ENCODE measurements at regions not wholly inside any gene's neighbourhood (a gene's known extent, or its start where the extent isn't known, plus 50 kb on each side); places are given as distances from the start of the nearest gene placed in this dataset.
"Not testable (repeated sequence)": the region's sequence is repeated elsewhere in the genome, so short reads cannot be mapped to it uniquely, and the experiment has no call there.

GRCh38 chr11:116691771-116692177, 81.0 kb downstream of the BUD13 start:
- Histone ChIP-seq H3K27ac (ENCODE audit: low read length) (no peak overlapping the region), H3K4me1 (ENCODE audit: control insufficient read depth, insufficient read depth, low read length) (no peaks in the 10 kb centered on the region), H3K36me3 (ENCODE audit: control insufficient read depth in 2 of 2, insufficient read depth in 2 of 2, low read length in 2 of 2) (no peaks in the 10 kb centered on the region), H3K4me3 (ENCODE audit: low read length in 2 of 2) (no peak overlapping the region), H3K27me3 (ENCODE audit: control insufficient read depth in 1 of 2, insufficient read depth in 2 of 2, low read length in 2 of 2) (peaks cover 4 to 11% of the 10 kb centered on the region in 2 donors), H3K9ac (ENCODE audit: low read length in 2 of 2) (no peak overlapping the region), H3K9me3 (ENCODE audit: control insufficient read depth in 2 of 2, low read length in 2 of 2) (no peaks in the 10 kb centered on the region)

- Histone ChIP-seq H3K27ac (ENCODE audit: low read length) (no peak overlapping the region), H3K9ac (ENCODE audit: low read length in 2 of 2) (no peak overlapping the region), H3K4me1 (ENCODE audit: control insufficient read depth, insufficient read depth, low read length) (no peaks in the 10 kb centered on the region), H3K36me3 (ENCODE audit: control insufficient read depth in 2 of 2, insufficient read depth in 2 of 2, low read length in 2 of 2) (no peaks in the 10 kb centered on the region), H3K4me3 (ENCODE audit: low read length in 2 of 2) (no peak overlapping the region), H3K9me3 (ENCODE audit: control insufficient read depth in 2 of 2, low read length in 2 of 2) (no peaks in the 10 kb centered on the region), H3K27me3 (ENCODE audit: control insufficient read depth in 1 of 2, insufficient read depth in 2 of 2, low read length in 2 of 2) (peaks cover 4 to 9% of the 10 kb centered on the region in 2 donors)
Measured at GRCh38 chr11:116690611-116691010, 82.2 kb downstream of the BUD13 start.

GRCh38 chr11:116689413-116690127, 83.2 kb downstream of the BUD13 start:
- H3K4me3 ChIP-seq (ENCODE audit: low read length in 2 of 2): no peak overlapping the region
- H3K36me3 ChIP-seq (ENCODE audit: control insufficient read depth in 2 of 2, insufficient read depth in 2 of 2, low read length in 2 of 2): no peaks in the 10 kb centered on the region
- H3K9ac ChIP-seq (ENCODE audit: low read length in 2 of 2): no peak overlapping the region
- H3K4me1 ChIP-seq (ENCODE audit: control insufficient read depth, insufficient read depth, low read length): no peaks in the 10 kb centered on the region
- no peak overlapping the region for H3K27ac ChIP-seq (ENCODE audit: low read length)
- H3K9me3 ChIP-seq (ENCODE audit: control insufficient read depth in 2 of 2, low read length in 2 of 2): no peaks in the 10 kb centered on the region
- peaks cover 4 to 7% of the 10 kb centered on the region in 2 donors for H3K27me3 ChIP-seq (ENCODE audit: control insufficient read depth in 1 of 2, insufficient read depth in 2 of 2, low read length in 2 of 2)

GRCh38 chr11:116688202-116688540, 84.6 kb downstream of the BUD13 start:
- no peak overlapping the region for H3K9ac ChIP-seq (ENCODE audit: low read length in 2 of 2)
- H3K4me3 ChIP-seq (ENCODE audit: low read length in 2 of 2): no peak overlapping the region
- no peak overlapping the region for H3K27ac ChIP-seq (ENCODE audit: low read length)
- H3K36me3 ChIP-seq (ENCODE audit: control insufficient read depth in 2 of 2, insufficient read depth in 2 of 2, low read length in 2 of 2): no peaks in the 10 kb centered on the region
- no peaks in the 10 kb centered on the region for H3K9me3 ChIP-seq (ENCODE audit: control insufficient read depth in 2 of 2, low read length in 2 of 2)
- H3K27me3 ChIP-seq (ENCODE audit: control insufficient read depth in 1 of 2, insufficient read depth in 2 of 2, low read length in 2 of 2): peaks cover 4 to 7% of the 10 kb centered on the region in 2 donors
- H3K4me1 ChIP-seq (ENCODE audit: control insufficient read depth, insufficient read depth, low read length): no peaks in the 10 kb centered on the region

- Histone ChIP-seq H3K27ac (ENCODE audit: low read length) (no peak overlapping the region), H3K9ac (ENCODE audit: low read length in 2 of 2) (no peak overlapping the region), H3K36me3 (ENCODE audit: control insufficient read depth in 2 of 2, insufficient read depth in 2 of 2, low read length in 2 of 2) (no peaks in the 10 kb centered on the region), H3K4me3 (ENCODE audit: low read length in 2 of 2) (no peak overlapping the region), H3K27me3 (ENCODE audit: control insufficient read depth in 1 of 2, insufficient read depth in 2 of 2, low read length in 2 of 2) (peaks cover 4 to 7% of the 10 kb centered on the region in 2 donors), H3K9me3 (ENCODE audit: control insufficient read depth in 2 of 2, low read length in 2 of 2) (no peaks in the 10 kb centered on the region), H3K4me1 (ENCODE audit: control insufficient read depth, insufficient read depth, low read length) (no peaks in the 10 kb centered on the region)
Measured at GRCh38 chr11:116687458-116688201, 85.2 kb downstream of the BUD13 start.

- Histone ChIP-seq H3K4me3 (ENCODE audit: low read length in 2 of 2) (no peak overlapping the region), H3K4me1 (ENCODE audit: control insufficient read depth, insufficient read depth, low read length) (no peaks in the 10 kb centered on the region), H3K36me3 (ENCODE audit: control insufficient read depth in 2 of 2, insufficient read depth in 2 of 2, low read length in 2 of 2) (no peaks in the 10 kb centered on the region), H3K9ac (ENCODE audit: low read length in 2 of 2) (no peak overlapping the region), H3K27me3 (ENCODE audit: control insufficient read depth in 1 of 2, insufficient read depth in 2 of 2, low read length in 2 of 2) (peaks cover 0 to 7% of the 10 kb centered on the region in 2 donors), H3K27ac (ENCODE audit: low read length) (no peak overlapping the region), H3K9me3 (ENCODE audit: control insufficient read depth in 2 of 2, low read length in 2 of 2) (no peaks in the 10 kb centered on the region)
Measured at GRCh38 chr11:116686866-116687265, 85.9 kb downstream of the BUD13 start.

- Histone ChIP-seq H3K4me3 (ENCODE audit: low read length in 2 of 2) (no peak overlapping the region), H3K9ac (ENCODE audit: low read length in 2 of 2) (no peak overlapping the region), H3K27me3 (ENCODE audit: control insufficient read depth in 1 of 2, insufficient read depth in 2 of 2, low read length in 2 of 2) (peaks cover 0 to 7% of the 10 kb centered on the region in 2 donors), H3K36me3 (ENCODE audit: control insufficient read depth in 2 of 2, insufficient read depth in 2 of 2, low read length in 2 of 2) (no peaks in the 10 kb centered on the region), H3K4me1 (ENCODE audit: control insufficient read depth, insufficient read depth, low read length) (no peaks in the 10 kb centered on the region), H3K27ac (ENCODE audit: low read length) (no peak overlapping the region), H3K9me3 (ENCODE audit: control insufficient read depth in 2 of 2, low read length in 2 of 2) (no peaks in the 10 kb centered on the region)
Measured at GRCh38 chr11:116683982-116684381, 88.8 kb downstream of the BUD13 start.

GRCh38 chr11:116680349-116681125, 92.2 kb downstream of the BUD13 start:
- H3K36me3 ChIP-seq (ENCODE audit: control insufficient read depth in 2 of 2, insufficient read depth in 2 of 2, low read length in 2 of 2): no peaks in the 10 kb centered on the region
- H3K4me3 ChIP-seq (ENCODE audit: low read length in 2 of 2): no peak overlapping the region
- H3K27me3 ChIP-seq (ENCODE audit: control insufficient read depth in 1 of 2, insufficient read depth in 2 of 2, low read length in 2 of 2): no peaks in the 10 kb centered on the region
- H3K9ac ChIP-seq (ENCODE audit: low read length in 2 of 2): no peak overlapping the region
- peaks cover 0 to under 1% of the 10 kb centered on the region in 2 donors for H3K9me3 ChIP-seq (ENCODE audit: control insufficient read depth in 2 of 2, low read length in 2 of 2)
- H3K4me1 ChIP-seq (ENCODE audit: control insufficient read depth, insufficient read depth, low read length): no peaks in the 10 kb centered on the region
- no peak overlapping the region for H3K27ac ChIP-seq (ENCODE audit: low read length)

GRCh38 chr11:116678887-116679286, 93.9 kb downstream of the BUD13 start:
- no peaks in the 10 kb centered on the region for H3K4me1 ChIP-seq (ENCODE audit: control insufficient read depth, insufficient read depth, low read length)
- H3K9me3 ChIP-seq (ENCODE audit: control insufficient read depth in 2 of 2, low read length in 2 of 2): peaks cover 0 to 3% of the 10 kb centered on the region in 2 donors
- no peak overlapping the region for H3K4me3 ChIP-seq (ENCODE audit: low read length in 2 of 2)
- no peak overlapping the region for H3K27ac ChIP-seq (ENCODE audit: low read length)
- no peaks in the 10 kb centered on the region for H3K36me3 ChIP-seq (ENCODE audit: control insufficient read depth in 2 of 2, insufficient read depth in 2 of 2, low read length in 2 of 2)
- no peaks in the 10 kb centered on the region for H3K27me3 ChIP-seq (ENCODE audit: control insufficient read depth in 1 of 2, insufficient read depth in 2 of 2, low read length in 2 of 2)
- no peak overlapping the region for H3K9ac ChIP-seq (ENCODE audit: low read length in 2 of 2)

GRCh38 chr11:116667318-116667717, 105.5 kb downstream of the BUD13 start:
- not testable (repeated sequence) for H3K36me3 ChIP-seq (ENCODE audit: control insufficient read depth in 2 of 2, insufficient read depth in 2 of 2, low read length in 2 of 2); H3K4me3 ChIP-seq (ENCODE audit: low read length in 2 of 2); H3K9ac ChIP-seq (ENCODE audit: low read length in 2 of 2); H3K27ac ChIP-seq (ENCODE audit: low read length); H3K4me1 ChIP-seq (ENCODE audit: control insufficient read depth, insufficient read depth, low read length); H3K9me3 ChIP-seq (ENCODE audit: control insufficient read depth in 2 of 2, low read length in 2 of 2); H3K27me3 ChIP-seq (ENCODE audit: control insufficient read depth in 1 of 2, insufficient read depth in 2 of 2, low read length in 2 of 2)

All from stomach smooth muscle (tissue), 2 donors.